ENCODE measurements at regions not wholly inside any gene's neighbourhood (a gene's known extent, or its start where the extent isn't known, plus 50 kb on each side); places are given as distances from the start of the nearest gene placed in this dataset.

GRCh38 chr16:60246086-60246485 is 1512.0 kb upstream of the GOT2 start:
- H3K36me3 ChIP-seq (ENCODE audit: control insufficient read depth, low read length) = no peaks in the 10 kb centered on the region
- no peaks in the 10 kb centered on the region for H3K4me1 ChIP-seq (ENCODE audit: control insufficient read depth, low read length)
- H3K4me3 ChIP-seq (ENCODE audit: low read length) = no peak overlapping the region
- H3K27me3 ChIP-seq (ENCODE audit: control insufficient read depth, low read length) = no peaks in the 10 kb centered on the region
- no peaks in the 10 kb centered on the region for H4K20me1 ChIP-seq (ENCODE audit: control insufficient read depth, insufficient read depth, low read depth, low read length)
- H3K4me2 ChIP-seq (ENCODE audit: low read length) = no peak overlapping the region
- H3K79me2 ChIP-seq (ENCODE audit: control insufficient read depth, low read length) = no peaks in the 10 kb centered on the region
- no peaks in the 10 kb centered on the region for H3F3A ChIP-seq (ENCODE audit: control insufficient read depth, insufficient read depth)
- H3K9me2 ChIP-seq (replicated peaks; ENCODE audit: control insufficient read depth, low read length) = no peaks in the 10 kb centered on the region
- no peak overlapping the region for H3K27ac ChIP-seq (ENCODE audit: low read depth, low read length)
- H3K9me3 ChIP-seq (ENCODE audit: control insufficient read depth, insufficient read depth, low read length) = no peaks in the 10 kb centered on the region
- TF ChIP-seq, protein P1, sequence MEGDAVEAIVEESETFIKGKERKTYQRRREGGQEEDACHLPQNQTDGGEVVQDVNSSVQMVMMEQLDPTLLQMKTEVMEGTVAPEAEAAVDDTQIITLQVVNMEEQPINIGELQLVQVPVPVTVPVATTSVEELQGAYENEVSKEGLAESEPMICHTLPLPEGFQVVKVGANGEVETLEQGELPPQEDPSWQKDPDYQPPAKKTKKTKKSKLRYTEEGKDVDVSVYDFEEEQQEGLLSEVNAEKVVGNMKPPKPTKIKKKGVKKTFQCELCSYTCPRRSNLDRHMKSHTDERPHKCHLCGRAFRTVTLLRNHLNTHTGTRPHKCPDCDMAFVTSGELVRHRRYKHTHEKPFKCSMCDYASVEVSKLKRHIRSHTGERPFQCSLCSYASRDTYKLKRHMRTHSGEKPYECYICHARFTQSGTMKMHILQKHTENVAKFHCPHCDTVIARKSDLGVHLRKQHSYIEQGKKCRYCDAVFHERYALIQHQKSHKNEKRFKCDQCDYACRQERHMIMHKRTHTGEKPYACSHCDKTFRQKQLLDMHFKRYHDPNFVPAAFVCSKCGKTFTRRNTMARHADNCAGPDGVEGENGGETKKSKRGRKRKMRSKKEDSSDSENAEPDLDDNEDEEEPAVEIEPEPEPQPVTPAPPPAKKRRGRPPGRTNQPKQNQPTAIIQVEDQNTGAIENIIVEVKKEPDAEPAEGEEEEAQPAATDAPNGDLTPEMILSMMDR (IDR thresholded peaks at IDR 0.05; ENCODE audit: low read depth, low read length, poor library complexity, severe bottlenecking) = no peak
- no peak for TF ChIP-seq EZH2phosphoT487 (IDR thresholded peaks at IDR 0.05; ENCODE audit: borderline replicate concordance, low read length)

DNA sequence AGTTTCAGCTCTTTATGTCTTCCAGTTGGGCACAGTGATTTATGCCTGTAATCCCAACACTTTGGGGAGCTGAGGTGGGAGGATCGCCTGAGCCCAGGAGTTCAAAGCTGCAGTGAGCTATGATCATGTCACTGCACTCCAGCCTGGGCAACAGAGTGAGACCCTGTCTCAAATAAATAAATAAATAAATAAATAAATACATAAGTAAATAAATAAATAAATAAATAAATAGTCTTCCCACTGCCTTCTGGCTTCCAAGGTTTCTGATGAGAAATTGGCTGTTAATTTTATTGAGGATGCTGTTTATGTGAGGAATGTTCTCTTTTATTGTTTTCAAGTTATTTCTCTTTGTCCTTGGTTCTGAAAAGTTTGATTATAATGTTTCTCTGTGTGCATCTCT is 1507.6 kb upstream of the GOT2 start:
- Histone ChIP-seq H3K4me3 (ENCODE audit: low read length) (no peak overlapping the region), H3K36me3 (ENCODE audit: control insufficient read depth, low read length) (no peaks in the 10 kb centered on the region)

GRCh38 chr16:60230666-60231065 is 1496.5 kb upstream of the GOT2 start:
- no peak overlapping the region for H3K4me2 ChIP-seq (ENCODE audit: low read length)
- H3K9me2 ChIP-seq (replicated peaks; ENCODE audit: control insufficient read depth, low read length) = no peaks in the 10 kb centered on the region
- no peak overlapping the region for H3K27ac ChIP-seq (ENCODE audit: low read depth, low read length)

More for the DNA sequence above, 1507.6 kb upstream of the GOT2 start:
- Histone ChIP-seq H3K9me3 (ENCODE audit: control insufficient read depth, insufficient read depth, low read length) (no peaks in the 10 kb centered on the region), H3K79me2 (ENCODE audit: control insufficient read depth, low read length) (no peaks in the 10 kb centered on the region), H3K27me3 (ENCODE audit: control insufficient read depth, low read length) (no peaks in the 10 kb centered on the region), H3F3A (ENCODE audit: control insufficient read depth, insufficient read depth) (no peaks in the 10 kb centered on the region), H3K27ac (ENCODE audit: low read depth, low read length) (no peak overlapping the region), H3K4me1 (ENCODE audit: control insufficient read depth, low read length) (no peaks in the 10 kb centered on the region), H3K9me2 (replicated peaks; ENCODE audit: control insufficient read depth, low read length) (no peaks in the 10 kb centered on the region), H4K20me1 (ENCODE audit: control insufficient read depth, insufficient read depth, low read depth, low read length) (no peaks in the 10 kb centered on the region), H3K4me2 (ENCODE audit: low read length) (no peak overlapping the region)
- TF ChIP-seq, protein P1 (IDR thresholded peaks at IDR 0.05; ENCODE audit: low read depth, low read length, poor library complexity, severe bottlenecking) = no peak
- TF ChIP-seq EZH2phosphoT487 (IDR thresholded peaks at IDR 0.05; ENCODE audit: borderline replicate concordance, low read length) = no peak

More at GRCh38 chr16:60230666-60231065, 1496.5 kb upstream of the GOT2 start:
- H3K4me1 ChIP-seq (ENCODE audit: control insufficient read depth, low read length) = no peaks in the 10 kb centered on the region
- H3K4me3 ChIP-seq (ENCODE audit: low read length) = no peak overlapping the region
- no peak for TF ChIP-seq EZH2phosphoT487 (IDR thresholded peaks at IDR 0.05; ENCODE audit: borderline replicate concordance, low read length)
- TF ChIP-seq, protein P1 (IDR thresholded peaks at IDR 0.05; ENCODE audit: low read depth, low read length, poor library complexity, severe bottlenecking) = no peak
- H3F3A ChIP-seq (ENCODE audit: control insufficient read depth, insufficient read depth) = no peaks in the 10 kb centered on the region
- H3K79me2 ChIP-seq (ENCODE audit: control insufficient read depth, low read length) = no peaks in the 10 kb centered on the region
- no peaks in the 10 kb centered on the region for H3K9me3 ChIP-seq (ENCODE audit: control insufficient read depth, insufficient read depth, low read length)
- no peaks in the 10 kb centered on the region for H4K20me1 ChIP-seq (ENCODE audit: control insufficient read depth, insufficient read depth, low read depth, low read length)
- H3K36me3 ChIP-seq (ENCODE audit: control insufficient read depth, low read length) = no peaks in the 10 kb centered on the region
- no peaks in the 10 kb centered on the region for H3K27me3 ChIP-seq (ENCODE audit: control insufficient read depth, low read length)

All from DOHH2 (cell line).